ENCODE measurements at regions not wholly inside any gene's neighbourhood (a gene's known extent, or its start where the extent isn't known, plus 50 kb on each side); places are given as distances from the start of the nearest gene placed in this dataset.

GRCh38 chr2:59568461-59568860 lies 985.0 kb downstream of the BCL11A start:
- TF ChIP-seq Cebpa-rat (IDR thresholded peaks at IDR 0.05) = no peak
- Histone ChIP-seq H3K4me3 (no peak overlapping the region), H3K27ac (no peak overlapping the region), H3K27me3 (no peaks in the 10 kb centered on the region), H3K4me1 (no peaks in the 10 kb centered on the region), H3K9me3 (replicated peaks in 1 of 11) (no peaks in the 10 kb centered on the region), H3K9ac (no peak overlapping the region), H4K20me1 (no peaks in the 10 kb centered on the region), H3K36me3 (no peaks in the 10 kb centered on the region), H3K4me2 (no peak overlapping the region)

- Histone ChIP-seq H3K4me1 (no peaks in the 10 kb centered on the region), H3K27me3 (no peaks in the 10 kb centered on the region), H3K4me2 (no peak overlapping the region), H4K20me1 (no peaks in the 10 kb centered on the region), H3K9ac (no peak overlapping the region), H3K9me3 (replicated peaks in 1 of 11) (no peaks in the 10 kb centered on the region), H3K4me3 (no peak overlapping the region), H3K36me3 (no peaks in the 10 kb centered on the region), H3K27ac (no peak overlapping the region)
- no peak for TF ChIP-seq Cebpa-rat (IDR thresholded peaks at IDR 0.05)
Measured at GRCh38 chr2:59567151-59567550, 986.3 kb downstream of the BCL11A start.

- Histone ChIP-seq H3K9me3 (replicated peaks in 1 of 11) (no peaks in the 10 kb centered on the region), H4K20me1 (no peaks in the 10 kb centered on the region), H3K36me3 (no peaks in the 10 kb centered on the region), H3K4me1 (no peaks in the 10 kb centered on the region), H3K27ac (no peak overlapping the region), H3K4me3 (no peak overlapping the region), H3K27me3 (no peaks in the 10 kb centered on the region), H3K4me2 (no peak overlapping the region), H3K9ac (no peak overlapping the region)
- no peak for TF ChIP-seq Cebpa-rat (IDR thresholded peaks at IDR 0.05)
Measured at GRCh38 chr2:59566739-59567138, 986.7 kb downstream of the BCL11A start.

- Histone ChIP-seq H3K9ac (no peak overlapping the region), H3K4me3 (no peak overlapping the region), H3K36me3 (no peaks in the 10 kb centered on the region), H4K20me1 (no peaks in the 10 kb centered on the region), H3K27me3 (no peaks in the 10 kb centered on the region), H3K27ac (no peak overlapping the region), H3K4me2 (no peak overlapping the region), H3K4me1 (no peaks in the 10 kb centered on the region), H3K9me3 (replicated peaks in 1 of 11) (no peaks in the 10 kb centered on the region)
- no peak for TF ChIP-seq Cebpa-rat (IDR thresholded peaks at IDR 0.05)
Measured at GRCh38 chr2:59561281-59561680, 992.2 kb downstream of the BCL11A start.

GRCh38 chr2:59560769-59561168 lies 992.7 kb downstream of the BCL11A start:
- Histone ChIP-seq H3K9ac (no peak overlapping the region), H3K27me3 (no peaks in the 10 kb centered on the region), H3K9me3 (replicated peaks in 1 of 11) (no peaks in the 10 kb centered on the region), H3K27ac (no peak overlapping the region), H3K4me1 (no peaks in the 10 kb centered on the region), H3K4me3 (no peak overlapping the region), H3K36me3 (no peaks in the 10 kb centered on the region), H3K4me2 (no peak overlapping the region), H4K20me1 (no peaks in the 10 kb centered on the region)
- no peak for TF ChIP-seq Cebpa-rat (IDR thresholded peaks at IDR 0.05)

- Histone ChIP-seq H4K20me1 (no peaks in the 10 kb centered on the region), H3K4me3 (no peak overlapping the region), H3K4me2 (no peak overlapping the region), H3K9me3 (replicated peaks in 1 of 11) (no peaks in the 10 kb centered on the region), H3K27ac (no peak overlapping the region), H3K36me3 (no peaks in the 10 kb centered on the region), H3K4me1 (no peaks in the 10 kb centered on the region), H3K9ac (no peak overlapping the region), H3K27me3 (no peaks in the 10 kb centered on the region)
- no peak for TF ChIP-seq Cebpa-rat (IDR thresholded peaks at IDR 0.05)
Measured at GRCh38 chr2:59540864-59541263, 1012.6 kb downstream of the BCL11A start.

- no peak overlapping the region for H3K4me3 ChIP-seq
- no peak overlapping the region for H3K9ac ChIP-seq
- H3K36me3 ChIP-seq = no peaks in the 10 kb centered on the region
- H3K9me3 ChIP-seq (replicated peaks in 1 of 11) = no peaks in the 10 kb centered on the region
- no peak overlapping the region for H3K27ac ChIP-seq
- no peaks in the 10 kb centered on the region for H4K20me1 ChIP-seq
- H3K4me1 ChIP-seq = no peaks in the 10 kb centered on the region
- TF ChIP-seq Cebpa-rat (IDR thresholded peaks at IDR 0.05) = no peak
- H3K4me2 ChIP-seq = no peak overlapping the region
- H3K27me3 ChIP-seq = no peaks in the 10 kb centered on the region
Measured at GRCh38 chr2:59538398-59538911, 1015.0 kb downstream of the BCL11A start.

- Histone ChIP-seq H3K4me2 (no peak overlapping the region), H3K4me1 (peaks cover 0 to 5% (median 0%) of the 10 kb centered on the region in 10 experiments; a peak in 2 of 20 replicates), H3K27ac (no peak overlapping the region), H3K9me3 (replicated peaks in 1 of 11) (peaks cover 0 to 10% (median 6%) of the 10 kb centered on the region in 11 experiments; a peak in 10 of 22 replicates), H3K4me3 (no peak overlapping the region), H4K20me1 (no peaks in the 10 kb centered on the region), H3K36me3 (no peaks in the 10 kb centered on the region), H3K9ac (no peak overlapping the region), H3K27me3 (no peaks in the 10 kb centered on the region)
- TF ChIP-seq Cebpa-rat (IDR thresholded peaks at IDR 0.05) = no peak
Measured at GRCh38 chr2:59532808-59533207, 1020.6 kb downstream of the BCL11A start.

GRCh38 chr2:59530258-59530657 lies 1023.2 kb downstream of the BCL11A start:
- no peaks in the 10 kb centered on the region for H4K20me1 ChIP-seq
- no peak overlapping the region for H3K27ac ChIP-seq
- H3K4me3 ChIP-seq = no peak overlapping the region
- H3K36me3 ChIP-seq = no peaks in the 10 kb centered on the region
- peaks cover 0 to 12% (median 8%) of the 10 kb centered on the region in 11 experiments; a peak in 10 of 22 replicates for H3K9me3 ChIP-seq (replicated peaks in 1 of 11)
- peaks cover 0 to 5% (median 0%) of the 10 kb centered on the region in 10 experiments; a peak in 2 of 20 replicates for H3K4me1 ChIP-seq
- no peak for TF ChIP-seq Cebpa-rat (IDR thresholded peaks at IDR 0.05)
- no peak overlapping the region for H3K4me2 ChIP-seq
- no peak overlapping the region for H3K9ac ChIP-seq
- no peaks in the 10 kb centered on the region for H3K27me3 ChIP-seq

GRCh38 chr2:59529726-59530125 lies 1023.7 kb downstream of the BCL11A start:
- H3K27ac ChIP-seq = no peak overlapping the region
- peaks cover 0 to 5% (median 0%) of the 10 kb centered on the region in 10 experiments; a peak in 2 of 20 replicates for H3K4me1 ChIP-seq
- H3K36me3 ChIP-seq = no peaks in the 10 kb centered on the region
- H3K4me2 ChIP-seq = no peak overlapping the region
- H3K9me3 ChIP-seq (replicated peaks in 1 of 11) = peaks cover 0 to 12% (median 8%) of the 10 kb centered on the region in 11 experiments; a peak in 10 of 22 replicates
- no peak for TF ChIP-seq Cebpa-rat (IDR thresholded peaks at IDR 0.05)
- no peak overlapping the region for H3K9ac ChIP-seq
- H3K27me3 ChIP-seq = no peaks in the 10 kb centered on the region
- no peak overlapping the region for H3K4me3 ChIP-seq
- H4K20me1 ChIP-seq = no peaks in the 10 kb centered on the region
